A673 (cell line): ENCODE measurements at regions not wholly inside any gene's neighbourhood (a gene's known extent, or its start where the extent isn't known, plus 50 kb on each side); places are given as distances from the start of the nearest gene placed in this dataset.

Experiments
- CTCF ChIP-seq: fragments of 300-800, 200-600 bp; sonication (generic); conservative IDR thresholded peaks from 2 replicates; pipeline ENCODE4 v1.5.1; 2017; ENCODE audit warnings: low read depth, mild to moderate bottlenecking, antibody characterized with exemption, low read length, moderate library complexity, mixed read lengths
- EZH2 ChIP-seq: fragments of 200-600 bp; sonication (generic); IDR thresholded peaks from 2 replicates; pipeline ENCODE4 v1.6.1; 2017; ENCODE audit warnings: borderline replicate concordance, low read depth, mild to moderate bottlenecking, mixed read lengths, antibody characterized with exemption, low read length; ENCODE audit not compliant: poor library complexity, severe bottlenecking

- TF ChIP-seq CTCF (no peak), EZH2 (no peak)
These were observed 151.4 kb upstream of the MCTP2 start for GRCh38 chr15:94079968-94080367.
